ENCODE measurements at regions not wholly inside any gene's neighbourhood (a gene's known extent, or its start where the extent isn't known, plus 50 kb on each side); places are given as distances from the start of the nearest gene placed in this dataset.
"Not testable (repeated sequence)": the region's sequence is repeated elsewhere in the genome, so short reads cannot be mapped to it uniquely, and the experiment has no call there.

- DNase-seq, result no peak
Measured at GRCh38 chr12:105855361-105856047, 283.2 kb downstream of the NUAK1 start.

DNA sequence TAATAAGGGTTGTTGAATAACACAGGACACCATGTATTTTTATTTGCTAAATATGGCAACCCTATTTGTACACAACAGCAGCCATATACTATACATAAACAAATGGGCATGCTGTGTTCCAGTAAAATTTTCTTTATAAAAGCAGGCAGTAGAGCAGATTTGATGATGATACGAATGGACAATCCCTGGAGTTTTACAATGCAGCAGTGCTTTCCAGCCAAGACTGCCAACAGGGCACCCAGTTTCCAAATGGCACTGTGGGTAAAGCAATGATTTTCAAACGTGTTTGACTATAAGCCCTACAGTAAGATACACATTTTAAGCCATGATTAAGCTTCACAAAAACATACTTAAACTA lies 282.7 kb downstream of the NUAK1 start:
- no peak for DNase-seq

DNA sequence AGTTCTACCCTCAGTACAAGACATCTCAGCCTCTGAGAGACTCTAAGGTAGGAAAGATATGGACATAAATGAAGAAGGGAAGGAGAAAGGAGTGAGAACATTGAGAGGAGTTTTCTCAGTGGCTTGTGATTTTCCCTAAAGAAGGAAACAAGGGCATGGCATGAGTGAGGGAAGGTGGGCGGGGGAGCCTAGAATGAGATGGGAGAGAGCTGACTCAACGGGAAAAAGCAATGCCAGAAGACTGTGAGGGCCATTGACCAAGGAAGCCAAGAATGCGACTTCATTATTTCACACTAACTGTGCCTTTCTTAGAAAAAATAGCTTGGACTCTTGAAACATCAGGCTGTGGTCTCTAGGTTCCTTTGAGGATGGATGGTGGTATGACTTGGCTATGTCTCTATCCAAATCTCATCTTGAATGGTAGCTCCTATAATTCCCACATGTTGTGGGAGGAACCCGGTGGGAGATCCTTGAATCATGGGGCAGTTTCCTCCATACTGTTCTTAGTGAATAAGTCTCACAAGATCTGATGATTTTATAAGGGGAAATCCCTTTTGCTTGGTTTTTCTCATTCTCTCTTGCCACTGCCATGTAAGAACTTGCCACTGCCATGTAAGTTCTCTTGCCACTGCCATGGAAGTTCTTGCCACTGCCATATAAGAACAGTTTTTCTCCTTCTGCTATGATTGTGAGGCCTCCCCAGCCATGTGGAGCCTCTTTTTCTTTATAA lies 279.6 kb downstream of the NUAK1 start:
- DNase-seq, result no peak

- peak; percentile 93 to 94 for DNase-seq
Measured at GRCh38 chr12:105860561-105861207, 278.1 kb downstream of the NUAK1 start.

- DNase-seq, result peak; percentile 91 to 95
Measured at GRCh38 chr12:105861227-105861626, 277.5 kb downstream of the NUAK1 start.

- no peak for DNase-seq
Measured at GRCh38 chr12:105862163-105862821, 276.5 kb downstream of the NUAK1 start.

DNA sequence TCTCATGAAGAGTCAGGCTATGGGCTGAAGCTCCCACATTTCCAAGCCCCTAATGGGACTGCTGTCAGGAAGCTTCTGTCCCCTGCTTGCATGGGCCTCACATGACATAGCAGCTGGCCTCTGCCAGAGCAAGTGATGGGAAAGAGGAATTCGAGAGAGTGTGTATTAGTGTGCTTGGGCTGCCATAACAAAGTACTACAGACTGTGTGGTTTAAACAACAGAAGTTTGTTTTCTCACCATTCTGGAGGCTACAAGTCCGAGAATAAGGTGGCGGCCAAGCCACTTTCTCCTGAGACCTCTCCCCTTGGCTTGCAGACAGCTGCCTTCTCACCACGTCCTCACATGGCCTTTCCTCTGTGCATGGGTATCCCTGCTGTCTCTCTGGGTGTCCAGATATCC lies 274.4 kb downstream of the NUAK1 start:
- no peak for DNase-seq

- DNase-seq, result no peak
Measured at GRCh38 chr12:105864901-105865300, 273.9 kb downstream of the NUAK1 start.

DNA sequence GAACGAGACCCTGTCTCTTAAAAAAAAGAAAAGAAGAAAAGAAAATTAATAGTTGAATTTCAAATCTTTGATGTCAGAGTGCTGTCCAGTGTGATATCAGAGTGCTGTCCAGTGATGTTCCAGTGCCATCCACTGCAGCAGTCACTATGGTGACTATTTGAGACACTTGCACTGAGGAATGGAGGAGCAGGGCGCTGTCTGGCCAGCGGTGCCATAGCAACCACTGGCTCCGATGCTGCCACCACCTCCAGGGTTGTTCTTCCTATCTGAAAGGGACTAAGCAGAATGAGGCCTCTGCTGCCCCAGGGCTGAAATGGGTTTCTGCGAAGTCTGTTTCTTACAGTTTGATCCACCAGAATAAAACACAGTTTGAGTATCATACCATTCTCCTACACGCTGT lies 272.9 kb downstream of the NUAK1 start:
- DNase-seq, result no peak

GRCh38 chr12:105874121-105874520 lies 264.6 kb downstream of the NUAK1 start:
- DNase-seq, result no peak

- DNase-seq, result no peak
Measured at GRCh38 chr12:105876396-105876927, 262.3 kb downstream of the NUAK1 start.

GRCh38 chr12:105878964-105879363 lies 259.8 kb downstream of the NUAK1 start:
- DNase-seq, result no peak

DNA sequence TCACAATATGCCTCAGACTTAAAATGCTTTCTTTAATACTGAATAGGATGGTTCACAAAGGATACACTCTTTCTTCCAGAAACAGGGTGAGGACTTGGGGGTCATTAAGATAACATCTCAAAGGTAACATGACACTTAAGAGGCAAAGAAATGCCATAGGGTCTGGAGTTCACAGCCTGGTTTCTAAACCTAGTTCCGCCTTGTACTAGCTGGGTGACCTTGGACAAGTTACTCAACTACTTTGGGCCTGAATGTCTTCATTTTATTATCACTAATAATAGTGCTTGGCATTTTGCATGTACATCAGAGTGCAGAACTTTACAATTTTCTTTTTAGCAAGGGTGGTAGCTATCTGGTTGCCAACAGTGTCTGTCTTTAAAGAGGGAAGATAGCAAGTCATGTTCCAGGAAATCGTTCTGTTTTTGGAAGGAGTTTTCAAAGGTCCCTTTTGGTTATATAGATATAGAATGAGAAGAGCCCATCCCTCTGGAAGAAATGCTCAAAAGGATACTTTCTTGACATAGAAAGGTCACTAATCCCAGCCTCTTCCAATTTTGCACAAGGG lies 257.8 kb downstream of the NUAK1 start:
- no peak for DNase-seq

GRCh38 chr12:105882404-105882803 lies 256.4 kb downstream of the NUAK1 start:
- DNase-seq, result no peak

- no peak for DNase-seq
Measured at GRCh38 chr12:105887131-105887530, 251.6 kb downstream of the NUAK1 start.

- no peak for DNase-seq
Measured at GRCh38 chr12:105888696-105889095, 250.1 kb downstream of the NUAK1 start.

DNA sequence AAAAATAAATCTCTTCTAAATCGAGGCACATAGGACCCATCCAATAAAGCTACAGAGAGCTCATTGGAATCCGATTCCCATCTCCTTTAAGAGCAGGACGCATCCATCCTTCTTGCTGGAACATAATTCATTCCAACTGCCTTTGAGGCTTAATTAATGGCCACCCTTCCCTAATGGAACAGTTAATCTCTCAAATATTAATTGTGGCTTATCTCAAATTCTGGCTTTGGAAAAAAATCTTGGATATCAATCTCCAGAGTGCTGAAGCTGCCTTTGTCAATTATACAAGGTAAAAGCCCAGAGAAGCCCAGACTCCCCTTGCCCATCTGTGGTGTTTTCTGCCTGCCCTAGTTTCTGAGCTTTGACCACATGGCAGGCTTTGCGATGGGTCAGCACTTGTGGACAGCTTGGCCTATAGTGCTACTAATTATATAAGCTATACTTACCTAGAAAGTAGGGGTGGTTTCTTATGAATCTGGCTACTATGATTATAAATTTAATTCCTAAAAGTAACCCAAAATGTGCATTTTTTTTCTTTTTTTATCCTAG lies 246.3 kb downstream of the NUAK1 start:
- DNase-seq, result no peak

DNA sequence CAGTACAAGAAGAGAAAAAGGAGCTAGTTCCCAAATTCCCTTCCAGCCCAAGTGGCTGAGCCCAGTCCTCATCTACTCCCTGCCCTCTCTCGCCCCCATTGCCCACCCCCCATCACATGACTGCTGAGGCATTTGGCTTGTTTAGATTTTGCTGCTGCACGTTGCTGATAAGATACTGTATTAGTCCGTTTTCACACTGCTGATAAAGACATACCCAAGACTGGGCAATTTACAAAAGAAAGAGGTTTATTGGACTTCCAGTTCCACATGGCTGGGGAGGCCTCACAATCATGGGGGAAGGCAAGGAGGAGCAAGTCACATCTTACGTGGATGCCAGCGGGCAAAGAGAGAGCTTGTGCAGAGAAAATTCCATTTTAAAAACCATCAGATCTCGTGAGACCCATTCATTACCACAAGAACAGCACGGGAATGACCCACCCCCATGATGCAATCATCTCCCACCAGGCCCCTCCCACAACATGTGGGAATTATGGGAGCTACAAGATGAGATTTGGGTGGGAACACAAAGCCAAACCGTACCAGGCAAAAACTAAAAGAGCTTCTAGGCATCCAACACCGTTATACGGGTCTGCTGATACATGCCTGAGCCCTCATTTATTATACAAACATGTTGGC lies 243.4 kb downstream of the NUAK1 start:
- DNase-seq, result not testable (repeated sequence)

DNA sequence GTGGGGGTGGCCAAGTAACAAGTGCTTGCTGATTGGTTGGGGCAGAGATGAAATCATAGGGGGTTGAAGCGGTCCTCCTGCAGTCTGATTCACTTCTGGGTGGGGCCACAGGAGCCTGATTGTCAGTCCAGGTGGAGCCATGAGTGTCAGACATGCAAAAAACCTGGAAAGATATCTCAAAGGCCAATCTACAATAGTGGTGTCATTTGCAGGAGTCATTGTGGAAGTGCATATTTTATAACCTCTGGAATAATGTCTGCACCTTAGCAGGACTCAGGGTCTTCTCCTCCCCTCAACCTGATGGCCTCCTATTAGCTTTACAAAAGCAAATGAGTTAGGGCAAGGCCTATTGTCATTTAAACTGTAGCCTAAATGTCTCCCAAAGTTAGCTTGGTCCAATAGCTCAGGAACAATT lies 241.4 kb downstream of the NUAK1 start:
- DNase-seq, result no peak

GRCh38 chr12:105898271-105898670 lies 240.5 kb downstream of the NUAK1 start:
- DNase-seq, result not testable (repeated sequence)

DNA sequence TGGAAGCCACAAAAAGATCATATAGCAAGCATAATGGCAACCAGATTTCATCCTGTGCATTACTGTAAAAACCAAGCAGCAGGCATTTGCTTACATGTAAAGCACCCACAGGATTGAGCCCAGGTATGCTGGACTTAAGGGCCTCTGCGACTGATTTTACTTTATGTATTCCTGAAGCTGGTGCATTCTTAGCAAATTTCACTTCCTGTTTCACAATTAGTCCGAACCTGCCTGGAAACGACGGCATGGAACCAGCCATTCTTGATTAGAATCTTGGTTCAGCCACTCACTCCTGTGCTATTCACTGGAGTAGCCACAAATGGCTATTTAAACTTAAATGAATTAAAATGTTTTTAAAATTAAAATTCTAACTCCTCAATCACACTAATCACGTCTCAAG lies 239.2 kb downstream of the NUAK1 start:
- no peak for DNase-seq

GRCh38 chr12:105906561-105906960 lies 232.2 kb downstream of the NUAK1 start:
- DNase-seq, result no peak
